H1 (cell line): ENCODE measurements at regions not wholly inside any gene's neighbourhood (a gene's known extent, or its start where the extent isn't known, plus 50 kb on each side); places are given as distances from the start of the nearest gene placed in this dataset.
"Not testable (repeated sequence)": the region's sequence is repeated elsewhere in the genome, so short reads cannot be mapped to it uniquely, and the experiment has no call there.

ENCODE experiments used
- EGR1 ChIP-seq: IDR thresholded peaks from 2 replicates; pipeline ENCODE4 v1.6.1; 2011; ENCODE audit warnings: low read depth, low read length, borderline replicate concordance
- EZH2 ChIP-seq: fragments of 200-600 bp; sonication (generic); IDR thresholded peaks from 2 replicates; pipeline ENCODE4 v1.7.1; 2012; ENCODE audit warnings: low read depth, mild to moderate bottlenecking, moderate library complexity, low read length, inconsistent platforms; ENCODE audit not compliant: severe bottlenecking
- JUND ChIP-seq: IDR thresholded peaks from 2 replicates; pipeline ENCODE4 v1.6.1; 2011; ENCODE audit warnings: mild to moderate bottlenecking, improper control_type of control experiment, low read length
- PHF8 ChIP-seq: fragments of 200-600 bp; sonication (generic); conservative IDR thresholded peaks from 2 replicates; pipeline ENCODE4 v1.7.1; 2012; ENCODE audit warnings: low read depth, mild to moderate bottlenecking, inconsistent platforms, low read length, moderate library complexity
- POLR2AphosphoS5 ChIP-seq: IDR thresholded peaks from 2 replicates; pipeline ENCODE4 v1.6.1; 2011; ENCODE audit warnings: low read depth, low read length
- SIN3A ChIP-seq, 2 experiments: IDR thresholded peaks in 1 of 2; conservative IDR thresholded peaks in 1 of 2; 2 replicates each; pipeline ENCODE4 v1.6.1; 2011 to 2012; ENCODE audit warnings: low read length in 2 of 2, improper control_type of control experiment in 1 of 2, low read depth in 1 of 2, mild to moderate bottlenecking in 1 of 2
- TF ChIP-seq, protein P1 (sequence below), 3 experiments: IDR thresholded peaks; 1 replicate in 2 of 3; 2 replicates in 1 of 3; pipeline versions ENCODE4 v1.5.1 to v1.6.1; 2011; ENCODE audit warnings: low read length in 3 of 3, mild to moderate bottlenecking in 3 of 3, inconsistent platforms in 2 of 3, low read depth in 1 of 3, moderate library complexity in 1 of 3; ENCODE audit not compliant: insufficient read depth in 1 of 3; ENCODE audit errors: control extremely low read depth in 1 of 3

GRCh38 chr3:195634426-195635261 is 50.9 kb upstream of the APOD start:
- not testable (repeated sequence) for TF ChIP-seq JUND; EZH2; EGR1; POLR2AphosphoS5; PHF8; SIN3A (conservative IDR thresholded peaks at IDR 0.05 in 1 of 2, IDR thresholded peaks at IDR 0.05 in 1 of 2; ENCODE audit: low read depth in 1 of 2, low read length in 2 of 2)
- TF ChIP-seq, protein P1, sequence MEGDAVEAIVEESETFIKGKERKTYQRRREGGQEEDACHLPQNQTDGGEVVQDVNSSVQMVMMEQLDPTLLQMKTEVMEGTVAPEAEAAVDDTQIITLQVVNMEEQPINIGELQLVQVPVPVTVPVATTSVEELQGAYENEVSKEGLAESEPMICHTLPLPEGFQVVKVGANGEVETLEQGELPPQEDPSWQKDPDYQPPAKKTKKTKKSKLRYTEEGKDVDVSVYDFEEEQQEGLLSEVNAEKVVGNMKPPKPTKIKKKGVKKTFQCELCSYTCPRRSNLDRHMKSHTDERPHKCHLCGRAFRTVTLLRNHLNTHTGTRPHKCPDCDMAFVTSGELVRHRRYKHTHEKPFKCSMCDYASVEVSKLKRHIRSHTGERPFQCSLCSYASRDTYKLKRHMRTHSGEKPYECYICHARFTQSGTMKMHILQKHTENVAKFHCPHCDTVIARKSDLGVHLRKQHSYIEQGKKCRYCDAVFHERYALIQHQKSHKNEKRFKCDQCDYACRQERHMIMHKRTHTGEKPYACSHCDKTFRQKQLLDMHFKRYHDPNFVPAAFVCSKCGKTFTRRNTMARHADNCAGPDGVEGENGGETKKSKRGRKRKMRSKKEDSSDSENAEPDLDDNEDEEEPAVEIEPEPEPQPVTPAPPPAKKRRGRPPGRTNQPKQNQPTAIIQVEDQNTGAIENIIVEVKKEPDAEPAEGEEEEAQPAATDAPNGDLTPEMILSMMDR (IDR thresholded peaks at IDR 0.05; ENCODE audit: control extremely low read depth in 1 of 3, insufficient read depth in 1 of 3, low read depth in 1 of 3, low read length in 3 of 3) = not testable (repeated sequence)
